Natural killer cell (primary cell): ENCODE measurements at regions not wholly inside any gene's neighbourhood (a gene's known extent, or its start where the extent isn't known, plus 50 kb on each side); places are given as distances from the start of the nearest gene placed in this dataset.

ENCODE experiments used
- ATAC-seq, 3 donors: fragments of 150-1000 bp in 2 of 3; fragments of 200-7000 bp in 1 of 3; cut with Tn5 transposase; 1 replicate in 1 of 3; 2 replicates in 2 of 3; pipeline ENCODE4 v1.10.0; 2021; ENCODE audit warnings: mild to moderate bottlenecking in 2 of 3, moderate library complexity in 2 of 3
- DNase-seq, 2 donors: peaks; one replicate each; pipeline versions ENCODE4 v3.0.0 to v3.0.0-alpha.2; 2013 to 2021; ENCODE audit warnings: mixed read lengths in 1 of 2
- H3K27ac ChIP-seq: one replicate; pipeline ENCODE4 v1.5.1; 2013; ENCODE audit warnings: mild to moderate bottlenecking, low read length
- H3K27me3 ChIP-seq: one replicate; pipeline ENCODE4 v1.6.1; 2013; ENCODE audit warnings: low read length; ENCODE audit not compliant: control insufficient read depth, insufficient read depth
- H3K36me3 ChIP-seq: one replicate; pipeline ENCODE4 v1.6.1; 2013; ENCODE audit warnings: low read length; ENCODE audit not compliant: control insufficient read depth, insufficient read depth
- H3K4me1 ChIP-seq: one replicate; pipeline ENCODE4 v1.6.1; 2013; ENCODE audit warnings: low read length; ENCODE audit not compliant: control insufficient read depth, insufficient read depth
- H3K4me3 ChIP-seq: one replicate; pipeline ENCODE4 v1.5.1; 2013; ENCODE audit warnings: low read length
- H3K9me3 ChIP-seq: one replicate; pipeline ENCODE4 v1.6.1; 2013; ENCODE audit warnings: low read length; ENCODE audit not compliant: control insufficient read depth, insufficient read depth
- H3K27ac Mint-ChIP-seq, 2 donors: one replicate each; pipeline ENCODE4 v1.8.0; 2022; ENCODE audit warnings: mild to moderate bottlenecking in 2 of 2, mixed read lengths in 2 of 2, moderate library complexity in 1 of 2
- H3K27me3 Mint-ChIP-seq, 2 donors: one replicate each; pipeline ENCODE4 v1.8.0; 2022; ENCODE audit warnings: low read depth in 2 of 2, mixed read lengths in 2 of 2
- H3K36me3 Mint-ChIP-seq: one replicate; pipeline ENCODE4 v1.8.0; 2022; ENCODE audit warnings: mixed read lengths
- H3K4me1 Mint-ChIP-seq, 2 donors: one replicate each; pipeline ENCODE4 v1.8.0; 2022; ENCODE audit warnings: mixed read lengths in 2 of 2
- H3K4me3 Mint-ChIP-seq: one replicate; pipeline ENCODE4 v1.8.0; 2022; ENCODE audit warnings: mild to moderate bottlenecking, moderate library complexity, mixed read lengths
- H3K9me3 Mint-ChIP-seq, 2 donors: one replicate each; pipeline ENCODE4 v1.8.0; 2022; ENCODE audit warnings: mixed read lengths in 2 of 2
- whole genome bisulfite sequencing: methylation state at CpG from one replicate; pipeline ENCODE4 v1.1.7; 2013; ENCODE audit warnings: missing lambda C conversion rate; ENCODE audit not compliant: insufficient coverage; 5-methylcytosine and 5-hydroxymethylcytosine counted together
- intact Hi-C: fragments of 100-400 bp; cut with micrococcal nuclease; formaldehyde crosslinking; loops from one replicate; pipeline ENCODE4 v1.14.2; 2022
- TF ChIP-seq, protein P1 (sequence below): fragments of 200-600 bp; IDR thresholded peaks from one replicate; pipeline ENCODE4 v1.8.0; 2022; ENCODE audit warnings: antibody characterized with exemption

DNA sequence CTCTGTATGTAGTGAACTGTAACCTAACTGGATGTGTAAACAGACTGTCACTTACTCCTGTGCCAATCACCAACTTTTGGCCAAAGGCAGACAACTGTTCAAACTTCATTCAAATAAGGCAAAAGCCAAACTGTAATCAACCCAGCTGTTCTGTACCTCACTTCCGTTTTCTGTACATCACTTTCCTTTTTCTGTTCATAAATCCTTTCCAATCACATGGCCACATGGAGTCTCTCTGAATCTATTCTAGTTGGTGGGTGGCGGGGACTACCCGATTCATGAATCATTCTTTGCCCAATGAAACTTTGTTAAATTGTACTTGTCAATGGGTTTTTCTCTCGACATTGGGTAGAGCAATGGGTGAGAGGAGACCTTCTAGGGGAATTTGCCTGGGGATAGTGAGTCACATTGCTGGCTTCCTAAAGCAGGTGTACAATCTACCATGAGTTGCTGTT lies 178.3 kb upstream of the RFC3 start:
- Histone ChIP-seq H3K27me3 (no peaks in the 10 kb centered on the region), H3K27ac (no peak overlapping the region), H3K36me3 (no peaks in the 10 kb centered on the region), H3K4me1 (no peaks in the 10 kb centered on the region), H3K4me3 (no peak overlapping the region), H3K9me3 (no peaks in the 10 kb centered on the region)
- H3K27ac Mint-ChIP-seq = no peak overlapping the region
- intact Hi-C loops = no loop called here
- TF ChIP-seq, protein P1, sequence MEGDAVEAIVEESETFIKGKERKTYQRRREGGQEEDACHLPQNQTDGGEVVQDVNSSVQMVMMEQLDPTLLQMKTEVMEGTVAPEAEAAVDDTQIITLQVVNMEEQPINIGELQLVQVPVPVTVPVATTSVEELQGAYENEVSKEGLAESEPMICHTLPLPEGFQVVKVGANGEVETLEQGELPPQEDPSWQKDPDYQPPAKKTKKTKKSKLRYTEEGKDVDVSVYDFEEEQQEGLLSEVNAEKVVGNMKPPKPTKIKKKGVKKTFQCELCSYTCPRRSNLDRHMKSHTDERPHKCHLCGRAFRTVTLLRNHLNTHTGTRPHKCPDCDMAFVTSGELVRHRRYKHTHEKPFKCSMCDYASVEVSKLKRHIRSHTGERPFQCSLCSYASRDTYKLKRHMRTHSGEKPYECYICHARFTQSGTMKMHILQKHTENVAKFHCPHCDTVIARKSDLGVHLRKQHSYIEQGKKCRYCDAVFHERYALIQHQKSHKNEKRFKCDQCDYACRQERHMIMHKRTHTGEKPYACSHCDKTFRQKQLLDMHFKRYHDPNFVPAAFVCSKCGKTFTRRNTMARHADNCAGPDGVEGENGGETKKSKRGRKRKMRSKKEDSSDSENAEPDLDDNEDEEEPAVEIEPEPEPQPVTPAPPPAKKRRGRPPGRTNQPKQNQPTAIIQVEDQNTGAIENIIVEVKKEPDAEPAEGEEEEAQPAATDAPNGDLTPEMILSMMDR = no peak
- no peak overlapping the region for H3K4me3 Mint-ChIP-seq
- DNase-seq = peak in 1 of 2 donors; percentile 3
- no peaks in the 10 kb centered on the region for H3K4me1 Mint-ChIP-seq
- ATAC-seq = no peak
- peaks cover 0 to 2% of the 10 kb centered on the region in 2 donors for H3K9me3 Mint-ChIP-seq
- WGBS = 71% methylated on average over 4 of the region's 4 CpGs
- no peaks in the 10 kb centered on the region for H3K27me3 Mint-ChIP-seq
- H3K36me3 Mint-ChIP-seq = no peaks in the 10 kb centered on the region

DNA sequence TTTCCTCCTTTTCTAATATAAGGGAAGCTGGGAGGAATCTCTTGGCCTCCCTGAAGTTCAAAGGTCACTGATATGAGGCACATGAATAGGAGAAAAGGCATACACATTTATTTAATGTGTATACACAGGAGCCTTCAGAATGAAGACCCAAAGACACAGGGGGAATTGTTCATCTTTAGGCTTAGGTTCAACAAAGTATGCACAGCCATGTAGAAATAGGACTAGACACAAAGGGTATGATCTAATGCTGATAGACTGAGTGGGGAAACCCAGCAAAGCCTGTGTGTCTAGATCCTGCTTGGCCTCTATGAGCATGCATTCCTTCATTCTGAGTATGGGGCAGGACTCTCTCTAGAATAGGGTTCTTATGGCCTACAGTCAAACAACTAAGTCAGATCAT lies 177.1 kb upstream of the RFC3 start:
- no peaks in the 10 kb centered on the region for H3K27me3 Mint-ChIP-seq
- no peaks in the 10 kb centered on the region for H3K4me1 Mint-ChIP-seq
- Histone ChIP-seq H3K4me3 (no peak overlapping the region), H3K4me1 (no peaks in the 10 kb centered on the region), H3K36me3 (no peaks in the 10 kb centered on the region), H3K9me3 (no peaks in the 10 kb centered on the region), H3K27ac (no peak overlapping the region), H3K27me3 (no peaks in the 10 kb centered on the region)
- intact Hi-C loops = no loop called here
- peaks cover 0 to 2% of the 10 kb centered on the region in 2 donors for H3K9me3 Mint-ChIP-seq
- no peaks in the 10 kb centered on the region for H3K36me3 Mint-ChIP-seq
- H3K27ac Mint-ChIP-seq = no peak overlapping the region
- H3K4me3 Mint-ChIP-seq = no peak overlapping the region
- TF ChIP-seq, protein P1 = no peak
- ATAC-seq = no peak
- no peak for DNase-seq

DNA sequence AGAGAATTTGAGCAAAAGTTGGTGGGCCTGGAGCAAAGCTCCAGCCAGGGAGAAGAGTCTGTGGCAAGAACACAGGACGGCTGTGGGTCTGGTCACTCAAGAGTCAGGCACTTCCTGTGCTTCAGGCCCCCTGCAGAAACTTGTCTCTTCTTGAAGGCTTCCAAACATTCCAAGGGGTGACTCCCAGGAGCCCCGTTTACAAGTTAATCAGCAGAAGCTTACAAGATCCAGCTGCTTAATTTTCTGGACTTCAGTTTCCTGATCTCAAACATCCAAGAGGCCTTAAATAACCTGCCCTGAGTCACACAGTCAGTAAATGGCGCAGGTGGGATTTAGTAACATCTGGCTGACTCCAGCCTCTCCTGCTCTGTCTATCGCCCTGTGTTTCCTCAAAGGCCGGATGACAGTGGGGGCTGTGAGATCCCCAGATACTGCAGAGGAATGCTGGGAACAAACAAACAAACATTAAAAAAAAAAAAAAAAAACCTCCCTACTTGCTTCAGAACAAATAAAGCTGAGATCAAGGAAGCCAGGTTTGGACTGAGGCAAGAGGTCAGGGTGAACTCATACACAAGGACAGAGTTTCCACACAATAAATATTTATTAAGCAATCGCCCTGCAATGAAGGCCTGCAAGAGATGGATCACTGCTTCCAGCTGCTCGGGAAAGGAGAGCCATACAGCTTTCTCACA lies 175.4 kb upstream of the RFC3 start:
- no peak for DNase-seq
- Histone ChIP-seq H3K27me3 (no peaks in the 10 kb centered on the region), H3K36me3 (no peaks in the 10 kb centered on the region), H3K4me3 (no peak overlapping the region), H3K9me3 (no peaks in the 10 kb centered on the region), H3K27ac (no peak overlapping the region), H3K4me1 (no peaks in the 10 kb centered on the region)
- no peaks in the 10 kb centered on the region for H3K27me3 Mint-ChIP-seq
- peaks cover 0 to 2% of the 10 kb centered on the region in 2 donors for H3K9me3 Mint-ChIP-seq
- H3K4me1 Mint-ChIP-seq = no peaks in the 10 kb centered on the region
- ATAC-seq = no peak
- TF ChIP-seq, protein P1 = no peak
- 95% methylated on average over 7 of the region's 7 CpGs for WGBS
- no peak overlapping the region for H3K4me3 Mint-ChIP-seq
- no peak overlapping the region for H3K27ac Mint-ChIP-seq
- H3K36me3 Mint-ChIP-seq = no peaks in the 10 kb centered on the region
- intact Hi-C loops = no loop called here
